HUES6 (cell line): ENCODE measurements at regions not wholly inside any gene's neighbourhood (a gene's known extent, or its start where the extent isn't known, plus 50 kb on each side); places are given as distances from the start of the nearest gene placed in this dataset.

ENCODE experiments used
- H3K27ac ChIP-seq: 2 replicates; pipeline ENCODE4 v1.7.0; 2013; ENCODE audit warnings: low read depth, mild to moderate bottlenecking, low read length, inconsistent platforms
- H3K27me3 ChIP-seq: 2 replicates; pipeline ENCODE4 v1.6.1; 2013; ENCODE audit warnings: low read length; ENCODE audit not compliant: control insufficient read depth, insufficient read depth
- H3K36me3 ChIP-seq: 2 replicates; pipeline ENCODE4 v1.6.1; 2013; ENCODE audit warnings: low read length; ENCODE audit not compliant: control insufficient read depth, insufficient read depth
- H3K4me1 ChIP-seq: 2 replicates; pipeline ENCODE4 v1.6.1; 2013; ENCODE audit warnings: low read length; ENCODE audit not compliant: control insufficient read depth, insufficient read depth
- H3K4me3 ChIP-seq: 2 replicates; pipeline ENCODE4 v1.5.1; 2013; ENCODE audit warnings: low read depth, low read length
- H3K9ac ChIP-seq: one replicate; pipeline ENCODE4 v1.6.1; 2013; ENCODE audit warnings: mild to moderate bottlenecking, low read length
- H3K9me3 ChIP-seq: 2 replicates; pipeline ENCODE4 v1.6.1; 2013; ENCODE audit warnings: low read depth, low read length; ENCODE audit not compliant: control insufficient read depth, insufficient read depth

- Histone ChIP-seq H3K36me3 (no peaks in the 10 kb centered on the region), H3K4me1 (no peaks in the 10 kb centered on the region)
Measured at GRCh38 chr13:78334059-78334458, 269.3 kb downstream of the POU4F1 start.

GRCh38 chr13:78326633-78327032 lies 276.7 kb downstream of the POU4F1 start:
- Histone ChIP-seq H3K4me3 (no peak overlapping the region), H3K4me1 (no peaks in the 10 kb centered on the region), H3K9ac (no peak overlapping the region), H3K9me3 (no peaks in the 10 kb centered on the region), H3K27me3 (no peaks in the 10 kb centered on the region), H3K36me3 (no peaks in the 10 kb centered on the region), H3K27ac (no peak overlapping the region)

More at GRCh38 chr13:78334059-78334458, 269.3 kb downstream of the POU4F1 start:
- Histone ChIP-seq H3K4me3 (no peak overlapping the region), H3K9ac (no peak overlapping the region), H3K27ac (no peak overlapping the region), H3K9me3 (no peaks in the 10 kb centered on the region), H3K27me3 (no peaks in the 10 kb centered on the region)

- no peaks in the 10 kb centered on the region for H3K36me3 ChIP-seq
- H3K27ac ChIP-seq = no peak overlapping the region
- H3K9ac ChIP-seq = no peak overlapping the region
- H3K27me3 ChIP-seq = no peaks in the 10 kb centered on the region
- H3K4me3 ChIP-seq = no peak overlapping the region
- H3K9me3 ChIP-seq = no peaks in the 10 kb centered on the region
- no peaks in the 10 kb centered on the region for H3K4me1 ChIP-seq
Measured at GRCh38 chr13:78325585-78325984, 277.8 kb downstream of the POU4F1 start.

GRCh38 chr13:78323848-78324247 lies 279.5 kb downstream of the POU4F1 start:
- no peaks in the 10 kb centered on the region for H3K4me1 ChIP-seq
- H3K27ac ChIP-seq = no peak overlapping the region
- H3K9me3 ChIP-seq = no peaks in the 10 kb centered on the region
- no peaks in the 10 kb centered on the region for H3K27me3 ChIP-seq
- H3K36me3 ChIP-seq = no peaks in the 10 kb centered on the region
- H3K9ac ChIP-seq = no peak overlapping the region
- no peak overlapping the region for H3K4me3 ChIP-seq

GRCh38 chr13:78323040-78323439 lies 280.3 kb downstream of the POU4F1 start:
- Histone ChIP-seq H3K36me3 (no peaks in the 10 kb centered on the region), H3K9ac (no peak overlapping the region), H3K4me3 (no peak overlapping the region), H3K27me3 (no peaks in the 10 kb centered on the region), H3K27ac (no peak overlapping the region), H3K4me1 (no peaks in the 10 kb centered on the region), H3K9me3 (no peaks in the 10 kb centered on the region)

- Histone ChIP-seq H3K36me3 (no peaks in the 10 kb centered on the region), H3K4me3 (no peak overlapping the region), H3K27ac (no peak overlapping the region), H3K4me1 (no peaks in the 10 kb centered on the region), H3K9me3 (no peaks in the 10 kb centered on the region), H3K27me3 (no peaks in the 10 kb centered on the region), H3K9ac (no peak overlapping the region)
Measured at GRCh38 chr13:78319101-78319627, 284.2 kb downstream of the POU4F1 start.

- Histone ChIP-seq H3K4me1 (no peaks in the 10 kb centered on the region), H3K9ac (no peak overlapping the region), H3K9me3 (no peaks in the 10 kb centered on the region), H3K36me3 (no peaks in the 10 kb centered on the region), H3K4me3 (no peak overlapping the region), H3K27me3 (no peaks in the 10 kb centered on the region), H3K27ac (no peak overlapping the region)
Measured at GRCh38 chr13:78317030-78317429, 286.3 kb downstream of the POU4F1 start.

GRCh38 chr13:78309497-78310180 lies 293.7 kb downstream of the POU4F1 start:
- Histone ChIP-seq H3K27ac (no peak overlapping the region), H3K4me3 (no peak overlapping the region), H3K27me3 (no peaks in the 10 kb centered on the region; the same call in 1 of the 2 replicates)

GRCh38 chr13:78306519-78307206 lies 296.7 kb downstream of the POU4F1 start:
- no peaks in the 10 kb centered on the region for H3K9me3 ChIP-seq

More at GRCh38 chr13:78309497-78310180, 293.7 kb downstream of the POU4F1 start:
- H3K4me1 ChIP-seq = no peaks in the 10 kb centered on the region
- no peaks in the 10 kb centered on the region for H3K36me3 ChIP-seq
- no peak overlapping the region for H3K9ac ChIP-seq
- H3K9me3 ChIP-seq = no peaks in the 10 kb centered on the region

GRCh38 chr13:78305171-78305570 lies 298.2 kb downstream of the POU4F1 start:
- Histone ChIP-seq H3K4me3 (no peak overlapping the region), H3K9me3 (no peaks in the 10 kb centered on the region), H3K4me1 (no peaks in the 10 kb centered on the region), H3K36me3 (no peaks in the 10 kb centered on the region), H3K9ac (no peak overlapping the region), H3K27ac (no peak overlapping the region), H3K27me3 (no peaks in the 10 kb centered on the region; the same call in 1 of the 2 replicates)

More at GRCh38 chr13:78306519-78307206, 296.7 kb downstream of the POU4F1 start:
- Histone ChIP-seq H3K4me3 (no peak overlapping the region), H3K27me3 (no peaks in the 10 kb centered on the region; the same call in 1 of the 2 replicates), H3K4me1 (no peaks in the 10 kb centered on the region), H3K36me3 (no peaks in the 10 kb centered on the region), H3K9ac (no peak overlapping the region), H3K27ac (no peak overlapping the region)
